Activated T-cell treated with anti-CD3 and anti-CD28 coated beads for 48 hours (primary cell): ENCODE measurements at regions not wholly inside any gene's neighbourhood (a gene's known extent, or its start where the extent isn't known, plus 50 kb on each side); places are given as distances from the start of the nearest gene placed in this dataset.

Experiments used
- DNase-seq: peaks from one replicate; pipeline ENCODE4 v3.0.0-alpha.2; 2020; ENCODE audit warnings: low read depth

DNA sequence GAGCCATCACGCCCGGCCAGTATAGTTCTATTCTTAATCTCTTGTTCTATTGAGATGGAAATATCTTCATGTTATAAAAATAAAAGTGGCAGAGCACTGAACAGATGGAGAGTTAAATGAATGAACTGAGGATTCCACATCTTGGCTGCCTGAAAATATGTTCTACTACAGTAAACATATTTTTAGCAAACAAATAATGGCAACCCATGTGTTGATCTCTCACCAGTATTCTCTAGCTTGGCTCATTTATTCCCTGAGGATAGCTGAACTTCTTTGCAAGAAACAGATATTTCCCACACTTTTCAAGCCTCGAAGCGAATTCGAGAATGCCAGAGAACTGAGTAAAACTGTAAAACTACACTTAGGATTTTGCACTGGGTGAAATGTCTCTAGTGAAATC is 58.9 kb downstream of the DIRAS3 start:
- DNase-seq = no peak

DNA sequence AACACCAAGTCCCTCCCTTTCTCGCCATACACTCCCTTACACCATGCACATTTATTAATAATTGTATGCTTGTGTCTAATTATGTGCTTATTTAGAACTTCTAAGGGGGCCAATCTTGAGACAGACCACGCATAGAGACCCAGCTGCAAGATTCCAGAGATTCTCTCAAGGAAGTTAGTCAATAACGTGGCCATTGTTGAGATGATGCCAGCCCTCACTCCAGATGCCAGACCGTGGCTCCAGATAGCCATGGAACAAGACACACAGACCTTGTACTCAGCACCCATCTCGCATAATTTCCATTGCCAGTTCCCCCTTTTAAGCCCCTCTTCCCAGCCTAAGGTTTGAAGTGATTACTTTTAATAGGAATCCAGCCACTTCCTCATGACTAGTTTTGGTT is 62.4 kb downstream of the DIRAS3 start:
- DNase-seq = no peak

DNA sequence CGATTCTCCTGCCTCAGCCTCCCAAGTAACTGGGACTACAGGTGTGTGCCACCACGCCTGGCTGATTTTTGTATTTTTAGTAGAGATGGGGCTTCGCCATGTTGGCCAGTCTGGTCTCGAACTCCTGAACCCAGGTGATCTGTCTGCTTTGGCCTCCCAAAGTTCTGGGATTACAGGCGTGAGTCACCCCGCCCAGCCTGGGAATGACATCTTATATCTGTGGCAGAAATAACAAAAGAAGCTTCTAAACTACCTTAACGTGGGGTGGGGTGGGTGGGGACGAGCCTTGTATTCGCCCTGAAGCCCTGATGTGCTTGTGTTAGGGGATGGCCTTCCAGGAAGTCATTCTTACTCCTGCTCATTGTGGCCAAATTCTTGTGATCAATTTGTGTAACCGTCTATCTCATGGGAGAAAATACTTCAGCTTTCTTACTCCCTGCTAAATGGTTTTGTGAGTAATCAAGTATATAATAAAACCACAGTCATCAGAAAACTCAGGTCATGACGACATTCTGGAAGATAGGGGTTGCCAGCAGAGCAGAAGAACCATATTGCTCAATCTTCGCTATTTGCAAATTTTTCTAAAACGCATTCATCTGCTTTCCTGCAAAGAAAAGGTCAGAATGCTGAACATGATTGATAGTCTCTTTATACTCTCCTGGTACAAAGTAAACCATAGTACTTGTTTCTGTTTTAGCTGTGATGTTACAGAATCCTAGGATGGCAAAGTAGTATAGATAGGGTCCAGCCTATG is 63.2 kb downstream of the DIRAS3 start:
- no peak for DNase-seq

DNA sequence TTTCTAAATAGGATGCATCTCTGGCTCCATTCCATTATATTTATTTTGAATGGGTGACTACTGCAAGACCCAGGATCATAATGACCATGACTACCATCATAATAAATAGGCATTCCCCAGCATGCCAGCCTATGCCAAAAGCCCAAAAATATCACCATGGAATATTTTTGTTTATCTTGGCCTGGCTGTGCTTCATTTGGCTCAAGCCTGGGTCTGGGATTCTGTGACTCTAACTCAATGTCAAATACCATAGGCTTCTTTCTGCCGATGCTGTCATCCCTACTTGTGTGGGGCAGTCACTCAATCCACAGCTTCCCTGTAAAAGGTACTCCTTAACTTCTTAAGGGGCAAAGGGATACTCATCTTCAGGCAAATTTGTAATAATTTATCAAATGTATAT is 66.6 kb downstream of the DIRAS3 start:
- DNase-seq = no peak

DNA sequence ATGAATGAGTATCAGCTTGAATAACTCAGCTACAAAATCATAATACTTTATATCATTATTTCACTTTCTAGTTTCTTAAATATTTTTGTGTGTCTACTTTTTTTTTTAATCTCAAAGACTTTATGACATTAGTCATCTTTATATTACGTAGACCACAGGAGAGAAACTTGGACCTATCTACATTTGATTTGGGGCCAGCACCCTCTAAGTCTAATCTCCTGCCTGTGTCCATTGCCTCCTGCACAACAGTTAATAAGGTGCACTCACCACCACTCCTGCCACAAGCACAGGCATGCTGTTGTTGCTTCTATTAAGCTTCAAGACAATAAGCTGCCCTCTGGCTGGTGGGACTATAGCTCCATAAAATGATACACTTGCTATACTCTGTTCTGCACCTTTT is 70.4 kb downstream of the DIRAS3 start:
- no peak for DNase-seq

DNA sequence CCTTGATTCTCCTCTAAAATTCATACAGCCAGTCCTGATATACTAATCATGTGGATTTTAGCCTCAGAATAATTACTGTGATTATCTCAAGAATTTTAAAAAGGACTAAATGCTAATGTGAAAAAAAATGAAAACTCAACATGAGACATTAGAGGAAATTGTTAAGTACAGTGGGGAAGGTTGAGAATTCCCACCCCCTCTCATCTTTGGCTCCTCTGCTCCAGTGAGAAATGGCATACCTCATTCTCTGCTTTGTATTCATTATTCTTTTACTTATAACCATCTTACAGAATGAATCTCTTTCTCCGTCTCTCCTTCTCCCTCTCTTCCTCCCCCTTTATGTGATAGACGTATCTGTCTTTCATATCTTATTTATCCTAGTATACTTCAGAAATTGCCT is 70.9 kb downstream of the DIRAS3 start:
- DNase-seq = no peak

DNA sequence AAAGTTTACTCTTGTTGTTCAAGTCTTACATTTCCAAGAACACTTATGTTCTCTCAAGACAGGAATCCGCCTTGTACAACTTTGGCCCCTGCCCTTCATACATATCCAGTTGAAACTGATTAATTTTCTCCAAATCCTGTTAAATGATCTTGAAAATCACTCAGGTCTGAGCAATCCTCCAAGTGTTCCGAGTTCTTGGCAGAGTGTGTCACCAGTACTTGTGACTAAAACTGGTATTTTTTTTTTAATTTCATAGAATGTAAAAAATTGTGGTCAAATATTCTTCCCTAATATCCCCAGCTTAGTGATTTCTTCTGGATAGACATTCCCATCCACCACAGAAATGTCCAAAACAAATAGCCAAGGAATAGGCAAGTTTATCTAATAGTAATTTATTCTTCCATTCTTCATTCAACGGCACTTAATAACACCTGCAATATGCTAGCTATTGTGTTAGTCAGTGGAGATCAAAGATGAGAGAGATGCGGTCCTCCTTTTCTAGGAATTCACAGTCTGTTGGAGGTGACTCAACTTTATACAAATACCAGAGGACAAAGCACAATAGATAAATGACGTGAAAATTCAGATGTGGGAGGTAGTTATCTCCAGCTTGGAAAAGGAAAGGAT is 71.4 kb downstream of the DIRAS3 start:
- DNase-seq = no peak

DNA sequence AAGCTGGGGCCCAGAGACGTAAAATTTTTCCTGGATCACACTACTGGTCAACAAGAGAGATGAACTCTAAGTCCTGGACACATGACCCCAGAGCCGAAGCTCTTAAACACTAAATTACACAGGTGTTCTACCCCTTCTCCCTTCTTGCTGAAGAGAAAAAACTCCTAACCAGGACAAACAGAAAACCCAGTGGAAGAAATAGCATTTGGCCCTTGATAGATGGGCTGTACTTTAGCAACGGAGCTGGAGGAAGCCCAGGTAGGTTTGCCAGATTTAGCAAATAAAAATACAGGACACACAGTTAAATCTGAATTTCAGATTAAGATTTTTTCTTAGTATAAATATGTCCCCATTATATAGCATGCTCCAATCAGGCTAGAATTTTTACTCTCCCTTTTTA is 72.7 kb downstream of the DIRAS3 start:
- no peak for DNase-seq

DNA sequence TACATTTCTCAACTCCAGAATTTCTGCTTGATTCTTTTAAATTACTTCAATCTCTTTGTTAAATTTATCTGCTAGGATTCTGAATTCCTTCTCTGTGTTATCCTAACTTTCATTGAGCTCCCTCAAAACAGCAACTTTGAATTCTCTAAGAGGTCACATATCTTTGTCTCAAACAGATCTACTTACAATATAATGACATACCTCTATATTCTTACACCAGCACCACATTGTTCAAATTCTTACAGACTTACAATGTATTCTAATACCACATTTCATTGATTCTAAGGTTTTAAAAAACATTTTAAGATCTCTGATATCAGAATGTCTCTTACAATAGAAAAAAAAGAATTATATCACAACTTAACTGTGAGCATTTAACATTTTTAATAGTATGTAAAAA is 77.4 kb downstream of the DIRAS3 start:
- no peak for DNase-seq

DNA sequence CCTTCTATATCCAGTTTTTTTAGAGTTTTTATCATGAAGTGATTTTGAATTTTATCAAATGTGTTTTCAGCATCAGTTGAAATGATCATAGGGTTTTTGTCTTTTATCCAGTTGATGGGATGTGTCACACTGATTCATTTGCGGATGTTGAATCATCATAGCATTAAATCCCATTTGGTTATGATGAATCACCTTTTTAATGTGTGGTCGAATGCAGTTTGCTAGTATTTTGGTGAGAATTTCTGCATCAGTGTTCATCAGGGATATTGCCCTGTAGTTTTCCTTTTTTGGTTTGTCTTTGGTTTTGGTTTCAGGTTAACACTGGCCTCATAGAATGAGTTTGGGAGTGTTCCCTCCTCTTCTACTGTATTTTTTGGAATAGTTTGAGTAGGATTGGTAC is 80.3 kb downstream of the DIRAS3 start:
- no peak for DNase-seq

DNA sequence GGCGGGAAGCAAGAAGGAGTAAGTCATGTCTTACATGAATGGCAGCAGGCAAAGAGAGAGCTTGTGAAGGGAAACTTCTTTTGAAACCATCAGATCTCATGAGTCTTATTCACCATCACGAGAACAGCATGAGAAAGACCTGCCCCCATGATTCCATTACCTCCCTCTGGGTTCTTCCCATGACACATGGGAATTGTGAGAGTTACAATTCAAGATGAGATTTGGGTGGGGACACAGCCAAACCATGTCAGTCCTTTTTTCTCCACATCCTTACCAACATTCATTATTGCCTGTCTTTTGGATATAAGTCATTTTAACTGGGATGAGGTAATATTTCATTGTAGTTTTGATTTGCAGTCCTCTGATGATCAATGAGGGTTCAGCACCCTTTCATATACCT is 81.0 kb downstream of the DIRAS3 start:
- DNase-seq = no peak

DNA sequence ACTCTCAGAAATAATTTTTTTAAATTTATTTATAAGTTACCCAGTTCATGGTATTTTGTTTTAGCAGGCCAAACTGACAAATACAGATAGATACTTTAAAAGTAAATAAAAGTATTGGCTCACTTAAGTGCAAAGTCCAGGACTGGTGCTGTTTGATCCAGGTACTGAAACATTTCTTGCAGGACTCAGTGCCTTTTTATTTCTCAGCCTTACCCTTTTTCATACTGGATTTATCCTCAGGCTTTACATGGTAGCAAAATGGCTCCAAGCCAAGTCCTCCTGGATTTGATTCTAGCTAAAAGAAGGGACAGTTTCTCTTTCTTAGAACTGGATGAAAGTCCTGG is 83.8 kb downstream of the DIRAS3 start:
- DNase-seq = no peak

DNA sequence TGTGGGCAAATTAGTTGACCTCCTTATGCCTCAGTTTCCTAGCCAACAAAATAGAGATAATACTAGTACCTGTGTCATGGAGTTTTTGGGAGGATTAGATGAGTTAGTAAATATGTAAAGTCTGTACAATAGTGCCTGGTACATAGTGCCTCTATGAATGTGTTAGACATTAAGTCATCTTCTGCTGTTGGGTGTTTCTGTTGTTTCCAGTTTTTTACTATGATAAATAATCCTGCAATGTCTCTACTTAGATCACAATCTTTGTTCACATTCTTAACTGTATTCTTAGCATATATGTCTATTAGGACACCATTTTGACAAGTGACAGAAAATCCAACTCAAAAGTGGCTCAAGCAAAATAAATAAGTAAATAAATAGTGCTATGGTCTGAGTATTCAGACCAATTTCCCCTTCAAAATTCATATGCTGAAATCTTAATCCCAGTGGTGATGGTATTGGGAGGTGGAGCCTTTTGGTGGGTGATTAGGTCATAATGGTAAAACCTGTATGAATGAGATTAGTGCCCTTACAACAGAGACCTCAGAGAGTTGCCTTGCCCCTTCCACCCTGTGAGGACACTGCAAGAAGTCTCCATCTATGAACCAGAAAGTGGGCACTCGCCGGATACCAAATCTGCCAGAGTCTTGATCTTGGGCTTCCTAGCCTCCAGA is 84.3 kb downstream of the DIRAS3 start:
- no peak for DNase-seq

DNA sequence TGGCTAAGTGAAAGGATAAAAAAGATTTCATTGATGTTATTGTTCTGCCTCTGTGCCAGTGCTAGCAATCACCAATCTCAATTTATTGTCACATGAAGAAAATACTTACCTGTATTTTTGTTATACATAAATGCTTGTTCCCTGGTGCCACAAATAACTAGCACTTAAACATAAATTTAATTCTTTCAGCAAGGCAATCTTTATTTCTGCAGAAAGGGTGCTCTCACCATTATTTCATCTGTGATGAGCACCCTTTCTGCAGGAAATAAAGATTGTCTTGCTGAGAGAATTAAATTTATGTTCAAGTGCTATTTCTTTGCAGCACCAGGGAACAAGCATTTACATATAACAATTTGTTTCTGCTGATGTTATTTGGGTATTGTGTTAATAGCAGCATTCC is 87.2 kb downstream of the DIRAS3 start:
- DNase-seq = no peak

DNA sequence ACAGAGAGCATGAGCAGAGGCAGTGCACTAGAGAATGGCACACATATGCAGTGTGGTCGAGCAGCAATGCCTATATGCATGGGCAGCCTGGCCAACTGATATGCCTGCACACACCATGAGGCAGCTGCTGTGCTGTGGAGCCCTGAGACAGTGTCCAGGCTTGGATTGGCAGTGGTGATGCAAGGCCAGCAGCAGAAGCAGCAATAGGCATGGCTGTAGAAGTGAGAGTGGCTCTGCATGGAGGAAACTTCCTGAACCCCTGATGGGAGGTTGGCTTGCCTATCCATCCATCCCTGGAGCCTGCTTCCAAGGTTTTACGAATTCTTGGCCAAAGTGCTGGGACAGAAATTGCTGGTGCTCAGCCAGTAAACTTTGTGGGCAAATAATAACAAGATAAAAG is 89.7 kb downstream of the DIRAS3 start:
- no peak for DNase-seq

DNA sequence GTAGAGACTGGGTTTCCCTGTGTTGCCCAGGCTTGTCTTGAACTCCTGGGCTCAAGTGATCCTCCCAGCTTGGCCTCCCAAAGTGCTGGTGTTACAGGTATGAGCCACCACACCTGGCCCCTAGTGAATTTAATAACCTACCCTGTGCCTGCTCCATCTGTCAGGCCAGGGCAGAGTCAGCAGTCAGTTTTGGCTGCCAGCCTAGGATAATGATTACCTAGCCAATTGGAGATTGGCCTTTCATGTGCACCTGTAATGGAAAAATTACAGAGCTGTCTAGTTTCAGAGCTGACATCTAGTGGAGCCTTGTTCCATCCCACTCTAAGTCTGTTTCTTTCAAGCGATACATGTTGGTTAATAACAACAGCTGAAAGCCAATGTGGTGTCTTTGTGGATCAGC is 92.0 kb downstream of the DIRAS3 start:
- no peak for DNase-seq

DNA sequence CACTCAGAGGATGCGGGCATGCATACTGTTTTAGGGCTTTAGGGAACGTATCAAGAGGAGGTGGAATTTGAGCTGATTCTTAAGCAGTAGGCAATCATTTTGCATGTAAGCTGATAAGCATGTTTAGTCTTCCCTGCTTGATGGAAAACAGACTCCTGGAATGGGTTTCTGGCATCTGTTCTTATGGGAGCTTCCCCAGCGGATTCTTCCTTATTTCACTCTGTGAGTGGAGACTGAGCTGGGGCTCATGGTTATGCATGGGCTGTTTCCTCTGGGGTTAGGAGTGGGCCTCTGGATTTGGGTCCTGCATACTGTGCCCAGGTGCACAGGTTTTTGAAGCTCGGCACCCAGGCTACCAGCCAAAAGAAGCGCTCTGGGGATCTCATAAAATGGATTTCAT is 93.4 kb downstream of the DIRAS3 start:
- no peak for DNase-seq

DNA sequence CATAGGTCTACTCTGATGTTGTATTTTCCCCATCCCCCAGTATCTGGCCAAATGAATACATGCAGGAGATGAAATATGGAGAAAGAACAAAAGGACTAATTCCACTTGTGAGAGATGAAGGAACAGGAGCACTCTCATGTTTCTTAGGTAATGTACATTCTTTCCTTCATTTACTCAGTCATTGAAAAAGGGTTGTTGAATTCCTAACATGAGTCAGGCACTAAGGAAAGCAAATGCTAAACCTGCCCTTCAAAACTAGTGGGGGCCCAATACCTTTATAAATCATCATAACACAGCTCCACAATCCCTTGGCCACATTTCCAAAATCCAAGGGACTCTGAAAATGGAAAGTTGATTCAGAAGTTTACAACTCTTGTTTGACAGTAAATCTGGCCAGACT is 94.3 kb downstream of the DIRAS3 start:
- no peak for DNase-seq

DNA sequence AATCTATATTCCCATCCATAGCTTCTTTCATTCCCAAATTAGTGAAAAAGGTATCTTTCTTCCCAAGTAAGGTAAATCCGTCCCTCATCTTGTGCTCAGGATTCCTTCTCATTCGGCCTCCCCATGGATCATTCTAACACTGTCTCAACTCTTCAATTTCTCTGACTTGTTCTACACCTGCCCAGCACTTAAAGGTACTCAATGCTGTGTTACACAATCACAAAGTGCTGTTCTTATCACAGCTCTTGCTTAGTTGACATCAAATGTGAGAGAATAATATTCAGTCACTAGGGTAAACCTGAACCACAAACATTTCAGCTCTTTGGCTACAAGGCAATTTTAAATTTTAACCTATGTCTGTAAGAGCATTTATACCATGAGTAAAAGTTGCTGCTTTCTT is 94.8 kb downstream of the DIRAS3 start:
- DNase-seq = no peak

DNA sequence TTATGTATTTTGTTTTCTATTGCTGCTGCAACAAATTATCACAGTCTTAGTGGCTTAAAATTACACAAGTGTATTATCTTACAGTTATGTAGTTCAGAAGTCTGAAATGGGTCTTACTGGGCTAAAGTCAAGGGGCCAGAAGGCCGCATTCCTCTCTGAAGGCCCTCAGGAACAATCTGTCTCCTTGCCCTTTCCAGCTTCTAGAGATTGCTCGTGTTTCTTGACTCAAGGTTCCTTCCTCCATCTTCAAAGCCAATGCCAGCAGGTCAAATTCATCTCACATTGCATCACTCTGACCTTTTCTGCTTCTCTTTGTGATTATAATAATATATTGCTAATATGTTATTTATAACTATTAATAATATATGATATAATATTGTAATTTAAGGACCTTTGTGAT is 97.1 kb downstream of the DIRAS3 start:
- no peak for DNase-seq

DNA sequence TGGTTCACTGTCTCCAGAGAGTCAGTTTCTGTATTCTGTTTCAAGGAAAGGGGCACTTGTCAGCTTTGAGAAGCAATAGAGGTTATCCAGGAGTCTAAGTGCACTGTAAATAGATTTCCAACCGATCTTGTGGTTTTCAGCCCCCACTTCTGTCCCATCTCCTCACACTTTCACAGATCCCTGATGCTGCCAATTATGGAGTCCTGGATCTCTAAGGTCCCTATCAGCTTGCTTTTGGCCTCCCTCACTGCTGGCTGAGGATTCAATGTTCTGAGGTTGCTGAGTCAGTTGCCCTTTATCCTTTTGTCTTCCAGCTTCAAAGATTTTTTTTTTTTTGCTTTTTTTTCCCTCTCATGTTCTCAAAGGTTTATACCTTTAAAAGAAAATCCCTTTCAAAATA is 98.4 kb downstream of the DIRAS3 start:
- no peak for DNase-seq

DNA sequence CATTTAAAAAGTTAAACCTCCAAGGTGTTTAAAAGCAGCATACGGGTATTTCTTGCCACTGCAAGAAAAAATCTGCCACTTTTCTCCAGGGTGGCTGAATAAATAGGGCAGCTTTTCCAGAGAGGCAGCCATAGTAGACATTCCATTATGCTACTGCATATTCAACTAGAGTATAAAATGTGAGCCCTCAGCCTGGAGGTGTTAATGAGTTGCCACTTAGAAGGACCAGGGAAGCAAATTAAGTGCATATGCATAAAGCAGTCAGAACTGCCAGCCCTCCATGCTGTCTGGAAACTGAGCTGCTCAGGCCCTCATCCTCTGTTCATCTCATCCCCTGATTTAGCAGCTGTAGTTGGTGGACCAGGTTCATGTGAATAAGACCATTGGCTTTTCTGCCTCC is 99.4 kb downstream of the DIRAS3 start:
- DNase-seq = no peak

DNA sequence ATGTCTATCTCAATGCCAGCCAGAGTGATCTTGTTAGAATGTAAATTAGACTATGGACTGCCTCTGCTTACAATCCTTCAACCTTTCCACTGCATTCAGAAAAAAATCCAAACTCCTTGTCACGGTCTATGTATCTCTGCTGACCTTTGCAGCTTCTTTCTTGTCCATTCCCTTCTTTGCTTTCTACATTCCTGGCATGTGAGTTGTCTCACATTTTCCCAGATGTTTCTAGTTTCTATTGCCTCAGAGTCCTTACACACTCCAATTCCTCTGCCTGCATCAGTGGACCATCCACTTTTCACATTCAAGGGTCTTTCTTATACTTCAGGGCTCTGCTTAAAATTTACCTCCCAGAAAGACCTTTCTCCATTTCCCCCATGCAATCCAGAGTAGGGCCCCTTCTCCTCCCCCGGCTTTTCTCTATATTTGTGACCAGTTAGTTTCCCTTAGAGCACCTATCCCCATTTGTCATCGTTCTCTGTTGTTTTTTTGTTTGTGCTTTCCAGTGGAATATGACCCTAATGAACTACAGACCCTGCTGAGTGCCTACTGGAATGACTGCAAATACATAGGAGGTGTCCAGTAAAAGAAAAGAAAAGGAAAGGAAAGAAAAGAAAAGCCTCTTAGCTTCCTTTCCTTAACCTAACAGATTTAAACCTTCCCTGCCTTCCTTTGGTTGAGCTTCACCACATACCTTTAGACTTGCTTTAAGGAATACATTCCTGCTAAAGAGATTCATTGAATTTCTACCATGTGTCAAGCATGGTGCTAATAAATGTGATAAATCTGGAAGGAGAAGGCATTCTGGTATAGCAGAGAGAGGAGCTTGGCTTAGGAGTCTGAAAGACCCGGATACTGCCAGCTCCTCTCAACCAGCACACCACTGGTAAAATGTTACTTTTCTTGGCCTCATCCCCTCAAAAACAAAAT is 102.0 kb downstream of the DIRAS3 start:
- no peak for DNase-seq
